DND-41 (cell line): ENCODE measurements at regions not wholly inside any gene's neighbourhood (a gene's known extent, or its start where the extent isn't known, plus 50 kb on each side); places are given as distances from the start of the nearest gene placed in this dataset.

Source experiments
- ATAC-seq: fragments of 200-7000 bp; cut with Tn5 transposase; 3 replicates; pipeline ENCODE4 v1.9.1; 2021; ENCODE audit warnings: low read depth; ENCODE audit not compliant: insufficient read depth
- DNase-seq: peaks from one replicate; pipeline ENCODE4 v3.0.0-alpha.2; 2020
- H2AFZ ChIP-seq: 2 replicates; pipeline ENCODE4 v1.6.0; 2012; ENCODE audit warnings: low read depth, low read length
- H3K27ac ChIP-seq: 2 replicates; pipeline ENCODE4 v1.5.1; 2012; ENCODE audit warnings: low read length, inconsistent platforms
- H3K27me3 ChIP-seq: fragments of 200-600 bp; sonication (generic); 2 replicates; pipeline ENCODE4 v1.6.0; 2012; ENCODE audit warnings: low read length, mild to moderate bottlenecking, inconsistent platforms; ENCODE audit not compliant: insufficient read depth, poor library complexity
- H3K36me3 ChIP-seq: 2 replicates; pipeline ENCODE4 v1.5.1; 2012; ENCODE audit warnings: low read length, inconsistent platforms; ENCODE audit not compliant: insufficient read depth
- H3K4me1 ChIP-seq: 2 replicates; pipeline ENCODE4 v1.5.1; 2012; ENCODE audit warnings: mild to moderate bottlenecking, low read length; ENCODE audit not compliant: insufficient read depth
- H3K4me2 ChIP-seq: 2 replicates; pipeline ENCODE4 v1.6.0; 2012; ENCODE audit warnings: mild to moderate bottlenecking, moderate library complexity, low read length, inconsistent platforms; ENCODE audit not compliant: insufficient read depth
- H3K4me3 ChIP-seq, 2 experiments: fragments of 200-600 bp in 1 of 2; shearing (Covaris generic) in 1 of 2; 2 replicates each; pipeline ENCODE4 v1.5.1; 2012 to 2016; ENCODE audit warnings: inconsistent platforms in 2 of 2, low read length in 2 of 2, mild to moderate bottlenecking in 2 of 2, low read depth in 1 of 2, moderate library complexity in 1 of 2
- H3K79me2 ChIP-seq: 2 replicates; pipeline ENCODE4 v1.6.0; 2012; ENCODE audit warnings: low read length, inconsistent platforms; ENCODE audit not compliant: insufficient read depth
- H3K9ac ChIP-seq: 2 replicates; pipeline ENCODE4 v1.6.0; 2012; ENCODE audit warnings: low read depth, mild to moderate bottlenecking, inconsistent platforms, low read length, moderate library complexity
- H3K9me3 ChIP-seq: 2 replicates; pipeline ENCODE4 v1.5.1; 2012; ENCODE audit warnings: low read length, moderate library complexity, mild to moderate bottlenecking, inconsistent platforms; ENCODE audit not compliant: insufficient read depth, severe bottlenecking
- H4K20me1 ChIP-seq: 2 replicates; pipeline ENCODE4 v1.6.0; 2012; ENCODE audit warnings: low read length; ENCODE audit not compliant: insufficient read depth
- CTCF ChIP-seq: IDR thresholded peaks from 2 replicates; pipeline ENCODE4 v1.5.1; 2012; ENCODE audit warnings: borderline replicate concordance, low read length, moderate library complexity, mild to moderate bottlenecking; ENCODE audit not compliant: poor library complexity, severe bottlenecking; ENCODE audit errors: extremely low read depth
- EZH2 ChIP-seq: IDR thresholded peaks from 3 replicates; pipeline ENCODE4 v1.6.1; 2012; ENCODE audit warnings: borderline replicate concordance, low read depth, mild to moderate bottlenecking, moderate library complexity, low read length, inconsistent platforms; ENCODE audit not compliant: severe bottlenecking

DNA sequence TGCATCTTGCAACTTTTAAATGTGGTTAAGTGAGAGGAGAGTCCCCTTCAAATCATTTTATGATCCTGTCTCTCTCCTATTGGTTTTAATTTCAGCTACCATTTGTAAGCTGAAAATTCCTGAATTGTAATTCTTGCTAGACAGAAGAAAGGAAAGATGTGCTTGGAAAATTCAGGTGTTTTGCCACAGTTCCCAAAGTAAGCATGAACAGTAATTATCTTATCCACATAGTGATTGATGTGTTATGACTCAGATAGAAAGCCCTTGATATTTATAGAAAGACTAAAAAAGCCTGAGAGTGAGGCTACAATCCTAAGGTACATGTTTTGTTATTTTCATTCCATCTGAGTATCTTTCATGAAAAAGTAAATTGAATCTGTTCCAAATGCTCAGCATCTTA lies 492.5 kb downstream of the MAT2B start:
- H3K79me2 ChIP-seq: no peaks in the 10 kb centered on the region
- no peaks in the 10 kb centered on the region for H3K9me3 ChIP-seq
- no peaks in the 10 kb centered on the region for H3K36me3 ChIP-seq
- DNase-seq (no peak), ATAC-seq (no peak)
- no peak overlapping the region for H3K4me3 ChIP-seq
- H3K9ac ChIP-seq: no peak overlapping the region
- no peak overlapping the region for H3K27ac ChIP-seq
- no peaks in the 10 kb centered on the region for H3K27me3 ChIP-seq
- no peak overlapping the region for H2AFZ ChIP-seq
- no peaks in the 10 kb centered on the region for H4K20me1 ChIP-seq
- no peak for TF ChIP-seq EZH2
- no peak for TF ChIP-seq CTCF
- no peak overlapping the region for H3K4me2 ChIP-seq
- no peaks in the 10 kb centered on the region for H3K4me1 ChIP-seq

DNA sequence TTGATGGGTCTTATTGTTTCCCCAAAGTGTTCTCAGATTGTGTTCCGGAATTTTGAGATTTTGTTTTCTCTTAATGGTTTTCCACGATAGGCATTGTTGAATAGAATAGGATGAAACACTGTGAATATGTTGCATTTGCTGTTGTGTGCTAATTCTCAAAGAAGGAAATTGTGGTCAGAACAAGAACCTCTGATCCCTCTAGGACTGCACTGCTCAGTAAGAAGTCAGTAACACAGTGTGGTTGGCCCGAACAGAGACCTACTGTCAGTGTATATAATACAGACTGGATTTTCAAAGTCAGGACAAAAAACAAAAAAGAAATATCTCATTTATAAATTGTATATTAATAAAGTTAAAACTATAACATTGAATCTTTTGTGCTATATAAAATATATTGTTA lies 494.8 kb downstream of the MAT2B start:
- Histone ChIP-seq H3K9me3 (no peaks in the 10 kb centered on the region), H3K36me3 (no peaks in the 10 kb centered on the region), H3K79me2 (no peaks in the 10 kb centered on the region), H3K9ac (no peak overlapping the region), H3K4me2 (no peak overlapping the region), H2AFZ (no peak overlapping the region), H3K4me1 (no peaks in the 10 kb centered on the region), H3K27ac (no peak overlapping the region), H4K20me1 (no peaks in the 10 kb centered on the region), H3K4me3 (no peak overlapping the region), H3K27me3 (no peaks in the 10 kb centered on the region)
- DNase-seq (no peak), ATAC-seq (no peak)
- TF ChIP-seq EZH2 (no peak), CTCF (no peak)

DNA sequence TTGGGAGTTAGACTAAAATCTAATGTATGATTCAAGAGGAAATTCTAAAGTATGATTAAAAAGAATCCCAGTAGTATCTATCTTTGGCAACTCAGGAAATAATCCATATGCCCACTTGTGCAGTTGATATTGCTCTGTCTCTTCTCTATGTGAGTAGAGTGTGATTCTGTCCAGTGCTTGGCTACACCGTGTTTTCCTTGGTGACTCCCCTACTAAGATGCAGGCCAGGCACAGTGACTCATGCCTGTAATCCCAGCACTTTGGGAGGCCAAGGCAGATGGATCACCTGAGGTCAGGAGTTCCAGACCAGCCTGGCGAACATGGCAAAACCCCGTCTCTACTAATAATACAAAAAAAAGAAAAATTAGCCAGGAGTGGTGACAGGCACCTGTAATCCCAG lies 495.4 kb downstream of the MAT2B start:
- H3K9ac ChIP-seq: no peak overlapping the region
- no peaks in the 10 kb centered on the region for H3K36me3 ChIP-seq
- ATAC-seq: no peak
- H3K79me2 ChIP-seq: no peaks in the 10 kb centered on the region
- no peaks in the 10 kb centered on the region for H3K4me1 ChIP-seq
- no peaks in the 10 kb centered on the region for H3K27me3 ChIP-seq
- TF ChIP-seq CTCF (no peak), EZH2 (no peak)
- H3K27ac ChIP-seq: no peak overlapping the region
- DNase-seq: no peak
- H4K20me1 ChIP-seq: no peaks in the 10 kb centered on the region
- H3K9me3 ChIP-seq: no peaks in the 10 kb centered on the region
- no peak overlapping the region for H2AFZ ChIP-seq
- H3K4me2 ChIP-seq: no peak overlapping the region
- H3K4me3 ChIP-seq: no peak overlapping the region

GRCh38 chr5:164002214-164002613 lies 496.8 kb downstream of the MAT2B start:
- Histone ChIP-seq H3K79me2 (no peaks in the 10 kb centered on the region), H4K20me1 (no peaks in the 10 kb centered on the region), H3K4me2 (no peak overlapping the region), H3K27ac (no peak overlapping the region), H3K4me3 (no peak overlapping the region), H3K9me3 (no peaks in the 10 kb centered on the region), H3K9ac (no peak overlapping the region), H3K36me3 (no peaks in the 10 kb centered on the region), H3K4me1 (no peaks in the 10 kb centered on the region), H2AFZ (no peak overlapping the region), H3K27me3 (no peaks in the 10 kb centered on the region)
- ATAC-seq: no peak
- no peak for DNase-seq
- TF ChIP-seq EZH2: no peak
- no peak for TF ChIP-seq CTCF
